K562 (cell line): ENCODE measurements at regions not wholly inside any gene's neighbourhood (a gene's known extent, or its start where the extent isn't known, plus 50 kb on each side); places are given as distances from the start of the nearest gene placed in this dataset.

ENCODE experiments used
- MYC ChIP-seq, 2 experiments: fragments of 250-450 bp in 1 of 2; sonication (Bioruptor Pico) in 1 of 2; IDR thresholded peaks; 2 replicates each; pipeline versions ENCODE4 v1.5.1 to v1.6.1; 2012 to 2021; ENCODE audit warnings: low read depth in 2 of 2, borderline replicate concordance in 1 of 2, improper control_type of control experiment in 1 of 2, low read length in 1 of 2, mild to moderate bottlenecking in 1 of 2, moderate library complexity in 1 of 2
- RAD21 ChIP-seq, 2 experiments: fragments of 250-450 bp in 1 of 2; fragments of 450-650 bp in 1 of 2; sonication (Bioruptor Pico) in 1 of 2; formaldehyde crosslinking in 1 of 2; IDR thresholded peaks in 1 of 2; conservative IDR thresholded peaks in 1 of 2; 2 replicates each; pipeline versions ENCODE4 v1.4.0 to v1.8.0; 2020 to 2022; ENCODE audit warnings: mild to moderate bottlenecking in 2 of 2, moderate library complexity in 1 of 2
- RCOR1 ChIP-seq, 2 experiments: IDR thresholded peaks; 2 replicates each; pipeline ENCODE4 v1.6.1; 2012; ENCODE audit warnings: low read depth in 2 of 2, low read length in 2 of 2, borderline replicate concordance in 1 of 2, improper control_type of control experiment in 1 of 2
- SLC30A9 ChIP-seq: fragments of 250-450 bp; sonication (Bioruptor Pico); IDR thresholded peaks from 2 replicates; pipeline ENCODE4 v1.8.0; 2022; ENCODE audit warnings: mild to moderate bottlenecking, moderate library complexity
- TF ChIP-seq, protein P1 (sequence below): sonication (generic); formaldehyde crosslinking; IDR thresholded peaks from 2 replicates; pipeline ENCODE4 v1.8.1; 2023; ENCODE audit warnings: mild to moderate bottlenecking, missing genetic modification reagents

DNA sequence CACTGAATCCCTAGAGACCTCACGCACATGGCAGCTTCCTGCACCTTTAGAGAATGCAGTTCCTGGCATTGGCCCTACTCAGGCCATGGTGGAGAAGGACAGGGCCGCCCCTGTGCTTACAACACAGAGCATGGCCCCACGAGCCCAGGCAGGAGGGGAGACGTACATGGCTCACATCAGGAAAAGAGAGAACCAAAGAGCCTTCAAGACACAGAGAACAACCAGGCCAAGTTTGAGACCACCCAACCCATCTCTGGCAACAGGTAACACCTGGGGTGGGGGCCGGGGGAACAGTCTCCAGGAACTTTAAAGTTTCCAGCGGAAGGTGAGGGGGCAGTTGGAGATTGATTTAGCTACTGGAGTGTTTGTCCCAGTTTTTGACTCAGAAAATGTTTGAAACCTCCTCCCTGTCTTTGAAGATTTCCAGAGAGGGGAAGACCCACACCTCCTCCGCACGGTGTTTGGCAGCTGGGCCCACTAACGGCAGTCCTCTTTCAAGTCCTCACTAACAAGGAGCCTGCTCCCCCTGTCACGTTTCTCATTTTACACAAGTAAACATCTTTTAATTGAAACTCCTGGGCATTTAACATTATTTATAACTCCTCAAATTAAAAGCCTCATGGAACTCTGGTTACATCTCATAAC, 1423.8 kb downstream of the TBC1D22A start (continued):
- TF ChIP-seq, protein P1, sequence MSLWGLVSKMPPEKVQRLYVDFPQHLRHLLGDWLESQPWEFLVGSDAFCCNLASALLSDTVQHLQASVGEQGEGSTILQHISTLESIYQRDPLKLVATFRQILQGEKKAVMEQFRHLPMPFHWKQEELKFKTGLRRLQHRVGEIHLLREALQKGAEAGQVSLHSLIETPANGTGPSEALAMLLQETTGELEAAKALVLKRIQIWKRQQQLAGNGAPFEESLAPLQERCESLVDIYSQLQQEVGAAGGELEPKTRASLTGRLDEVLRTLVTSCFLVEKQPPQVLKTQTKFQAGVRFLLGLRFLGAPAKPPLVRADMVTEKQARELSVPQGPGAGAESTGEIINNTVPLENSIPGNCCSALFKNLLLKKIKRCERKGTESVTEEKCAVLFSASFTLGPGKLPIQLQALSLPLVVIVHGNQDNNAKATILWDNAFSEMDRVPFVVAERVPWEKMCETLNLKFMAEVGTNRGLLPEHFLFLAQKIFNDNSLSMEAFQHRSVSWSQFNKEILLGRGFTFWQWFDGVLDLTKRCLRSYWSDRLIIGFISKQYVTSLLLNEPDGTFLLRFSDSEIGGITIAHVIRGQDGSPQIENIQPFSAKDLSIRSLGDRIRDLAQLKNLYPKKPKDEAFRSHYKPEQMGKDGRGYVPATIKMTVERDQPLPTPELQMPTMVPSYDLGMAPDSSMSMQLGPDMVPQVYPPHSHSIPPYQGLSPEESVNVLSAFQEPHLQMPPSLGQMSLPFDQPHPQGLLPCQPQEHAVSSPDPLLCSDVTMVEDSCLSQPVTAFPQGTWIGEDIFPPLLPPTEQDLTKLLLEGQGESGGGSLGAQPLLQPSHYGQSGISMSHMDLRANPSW (CRISPR knock-in tag): no peak
- TF ChIP-seq RAD21 (CRISPR knock-in tag; conservative IDR thresholded peaks at IDR 0.05 in 1 of 2, IDR thresholded peaks at IDR 0.05 in 1 of 2) (no peak), SLC30A9 (no peak), RCOR1 (IDR thresholded peaks at IDR 0.05; ENCODE audit: borderline replicate concordance in 1 of 2, low read depth in 2 of 2, low read length in 2 of 2) (no peak), MYC (IDR thresholded peaks at IDR 0.05; ENCODE audit: low read depth, low read length) (no peak), MYC (CRISPR knock-in tag; IDR thresholded peaks at IDR 0.05; ENCODE audit: borderline replicate concordance, low read depth) (no peak)
